GM23338 (cell line): ENCODE measurements at regions not wholly inside any gene's neighbourhood (a gene's known extent, or its start where the extent isn't known, plus 50 kb on each side); places are given as distances from the start of the nearest gene placed in this dataset.

Experiments used
- CTCF ChIP-seq, 2 experiments: fragments of 200-600 bp in 1 of 2; sonication (generic) in 1 of 2; conservative IDR thresholded peaks; 2 replicates each; pipeline versions ENCODE4 v1.5.1 to v1.6.1; 2016 to 2017; ENCODE audit warnings: antibody characterized with exemption in 2 of 2, low read depth in 2 of 2, mild to moderate bottlenecking in 2 of 2, moderate library complexity in 1 of 2
- ETS1 ChIP-seq: IDR thresholded peaks from 2 replicates; pipeline ENCODE4 v1.6.1; 2016; ENCODE audit warnings: antibody characterized with exemption
- EZH2 ChIP-seq: fragments of 200-600 bp; sonication (generic); IDR thresholded peaks from one replicate; pipeline ENCODE4 v1.8.0; 2017; ENCODE audit warnings: antibody characterized with exemption, mild to moderate bottlenecking, low read depth; ENCODE audit not compliant: unreplicated experiment
- EZH2phosphoT487 ChIP-seq: fragments of 200-600 bp; sonication (generic); IDR thresholded peaks from one replicate; pipeline ENCODE4 v1.8.1; 2018; ENCODE audit warnings: antibody characterized with exemption; ENCODE audit not compliant: unreplicated experiment
- REST ChIP-seq: IDR thresholded peaks from one replicate; pipeline ENCODE4 v1.6.1; 2018; ENCODE audit warnings: antibody characterized with exemption; ENCODE audit not compliant: unreplicated experiment

GRCh38 chr2:181253438-181253837 is 203.7 kb upstream of the ITGA4 start:
- no peak for TF ChIP-seq CTCF (conservative IDR thresholded peaks at IDR 0.05; ENCODE audit: low read depth in 2 of 2)
- TF ChIP-seq EZH2, result no peak
- TF ChIP-seq REST, result no peak
- TF ChIP-seq EZH2phosphoT487, result no peak
- no peak for TF ChIP-seq ETS1
